NCI-H1048 (cell line): ENCODE measurements at regions not wholly inside any gene's neighbourhood (a gene's known extent, or its start where the extent isn't known, plus 50 kb on each side); places are given as distances from the start of the nearest gene placed in this dataset.

Experiments
- DNase-seq: peaks from one replicate; lab custom pipeline; 2025; lab: John Stamatoyannopoulos, UW

DNA sequence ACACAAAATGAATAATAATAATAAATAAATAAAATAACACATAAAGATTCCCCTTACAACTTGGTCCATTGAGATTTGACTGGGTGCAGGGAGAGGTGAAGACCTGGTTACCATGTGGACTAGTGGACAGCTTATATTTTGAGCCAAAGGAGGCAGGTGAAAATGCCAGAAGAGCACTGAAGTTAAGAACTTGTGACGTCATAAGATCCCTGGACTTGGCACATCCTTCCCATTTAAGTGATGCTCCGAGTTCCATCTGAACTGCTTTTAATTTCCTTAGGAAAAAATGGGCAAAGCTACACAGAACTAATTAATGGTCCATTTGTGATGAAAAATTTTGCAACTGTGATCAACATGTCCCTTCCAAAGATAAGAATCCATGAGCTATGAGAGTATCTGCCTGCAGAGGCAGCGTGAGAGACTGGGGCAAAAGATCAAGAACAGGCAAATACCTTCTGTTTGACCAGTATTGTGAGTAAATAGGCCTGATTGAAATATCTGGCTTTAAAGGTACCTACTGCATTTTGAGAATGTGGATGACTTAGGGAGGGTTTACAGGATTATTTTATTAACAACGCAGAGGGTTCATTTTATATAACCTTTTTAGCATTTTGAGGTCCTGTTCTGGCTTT is 101.2 kb upstream of the POT1 start:
- no peak for DNase-seq

- DNase-seq, result no peak
Observed at GRCh38 chr7:125025620-125026019, 96.0 kb upstream of the POT1 start.

- no peak for DNase-seq
Observed at GRCh38 chr7:125020801-125021200, 91.2 kb upstream of the POT1 start.

- DNase-seq, result no peak
Observed at GRCh38 chr7:125010540-125010939, 80.9 kb upstream of the POT1 start.

DNA sequence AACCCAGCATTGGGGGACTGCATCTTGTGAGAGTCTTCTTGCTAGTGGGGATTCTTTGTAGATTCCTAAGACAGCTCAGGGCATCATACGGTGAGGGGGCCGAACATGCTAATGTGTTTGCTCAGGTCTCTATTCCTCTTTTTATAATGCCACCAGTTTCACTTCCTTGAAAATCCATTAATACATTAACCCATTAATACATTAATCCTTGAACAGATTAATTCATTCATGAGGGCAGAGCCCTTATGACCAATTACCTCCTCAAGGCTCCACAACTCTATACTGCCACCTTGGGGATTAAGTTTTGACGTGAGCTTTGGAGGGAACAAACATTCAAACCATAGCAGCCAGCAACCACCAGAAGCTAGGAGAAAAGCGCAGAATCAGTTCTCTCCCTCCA is 67.2 kb upstream of the POT1 start:
- DNase-seq, result no peak

DNA sequence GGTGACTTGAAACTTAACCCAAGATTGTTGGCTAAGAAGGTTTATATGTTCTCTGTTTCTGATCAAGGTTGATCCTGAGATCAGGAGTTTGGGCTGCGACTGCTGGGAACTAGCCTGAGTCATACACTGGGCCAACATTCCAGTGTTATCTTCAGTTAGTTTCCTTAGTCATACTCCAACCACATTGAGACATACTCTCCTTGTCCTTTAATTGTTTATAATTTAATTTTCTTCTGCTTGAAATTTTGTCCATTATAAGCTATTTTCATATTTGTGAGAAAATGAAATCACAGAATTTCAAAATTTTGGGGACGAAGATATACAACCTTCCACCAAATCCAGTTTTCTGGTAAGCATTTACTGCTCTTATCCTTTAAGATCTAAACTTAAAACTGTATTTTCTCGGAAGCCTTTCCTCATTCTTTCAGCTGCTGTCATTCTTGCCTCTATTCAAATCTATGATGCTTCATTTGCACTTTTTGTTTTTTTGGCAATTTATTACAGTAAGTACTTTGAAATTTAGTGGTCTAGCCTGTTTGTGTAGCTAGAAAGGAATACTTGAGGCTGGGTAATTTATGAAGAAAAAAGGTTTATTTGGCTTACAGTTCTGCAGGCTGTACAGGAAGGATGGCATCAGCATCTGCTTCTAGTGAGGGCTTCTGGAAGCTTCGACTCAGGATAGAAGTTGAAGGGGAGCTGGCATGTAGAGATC is 63.4 kb upstream of the POT1 start:
- no peak for DNase-seq

GRCh38 chr7:124989911-124990310 is 60.3 kb upstream of the POT1 start:
- DNase-seq, result no peak
